ENCODE measurements at regions not wholly inside any gene's neighbourhood (a gene's known extent, or its start where the extent isn't known, plus 50 kb on each side); places are given as distances from the start of the nearest gene placed in this dataset.
"Not testable (repeated sequence)": the region's sequence is repeated elsewhere in the genome, so short reads cannot be mapped to it uniquely, and the experiment has no call there.

DNA sequence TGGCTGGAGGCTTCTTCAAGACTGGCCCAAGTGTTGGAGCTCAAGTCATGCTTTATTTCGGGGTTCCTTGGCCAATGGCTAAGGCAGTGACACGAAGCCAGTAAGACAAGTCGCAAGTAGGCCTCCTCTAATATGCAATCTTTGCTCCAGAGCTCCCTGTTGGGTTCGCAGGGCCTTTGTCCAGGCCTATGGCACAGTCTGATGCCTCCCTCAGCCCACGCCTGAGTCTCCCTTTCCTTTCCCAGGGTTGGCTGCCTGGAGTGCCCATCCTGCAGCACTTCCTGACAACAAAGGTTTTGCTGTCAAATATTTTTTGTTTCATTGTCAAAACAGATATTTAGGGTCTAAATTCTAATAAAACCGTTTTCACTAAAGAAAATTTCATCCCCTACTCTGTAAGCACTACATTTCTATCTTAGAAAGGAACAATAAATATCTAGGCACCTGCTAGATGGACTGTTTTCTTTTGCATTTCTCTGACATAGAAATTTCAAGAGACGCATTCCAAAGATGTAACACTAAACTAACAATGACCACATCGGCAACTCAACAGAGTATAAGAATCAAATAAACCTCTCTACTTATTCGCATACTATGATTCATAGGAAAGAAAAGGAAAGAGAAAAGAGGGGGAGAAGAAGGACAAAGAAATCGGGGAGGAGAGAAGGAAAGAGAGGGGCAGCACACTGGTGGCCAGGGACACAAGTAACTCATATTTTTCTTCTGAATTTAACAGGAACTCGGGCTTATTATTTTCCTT is 393.1 kb upstream of the ATP11B start:
- DNase-seq (ENCODE audit: low spot score): no peak

DNA sequence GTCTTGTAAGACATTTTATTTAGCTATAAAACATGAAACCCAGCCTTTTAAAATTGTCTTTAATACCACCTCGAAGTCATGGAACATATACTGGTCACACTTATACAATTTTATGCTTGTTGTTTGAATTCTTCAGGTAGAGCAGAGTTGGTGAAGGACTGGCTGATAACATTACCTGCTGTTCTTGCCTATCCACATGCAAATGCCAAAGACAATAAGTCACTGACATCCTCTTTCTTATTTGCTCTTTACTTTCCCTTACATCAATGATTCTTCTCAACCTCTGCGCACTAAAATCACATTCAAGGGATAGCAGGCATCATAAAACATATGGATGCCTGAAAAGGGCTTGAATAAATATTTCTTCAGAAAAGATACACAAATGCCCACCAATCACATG is 392.5 kb upstream of the ATP11B start:
- DNase-seq (ENCODE audit: low spot score): no peak

DNA sequence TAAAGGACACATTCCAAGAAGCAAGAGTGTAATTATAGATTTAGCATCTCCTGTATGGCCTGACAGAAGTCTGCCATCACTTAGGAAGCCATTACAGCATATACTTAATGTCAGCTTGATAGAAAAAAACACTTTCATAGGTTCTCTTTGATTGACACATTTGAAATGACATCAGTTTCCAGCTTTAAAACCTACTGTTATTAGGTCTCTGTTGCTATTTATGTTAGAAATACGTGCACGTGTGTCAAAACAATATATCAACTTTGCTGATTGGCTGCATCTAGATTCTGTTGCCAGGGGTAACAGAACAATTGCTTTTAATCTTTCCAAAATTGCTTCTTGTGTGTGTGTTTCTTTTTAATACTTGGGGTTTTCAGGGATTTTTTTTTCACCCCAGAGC is 389.3 kb upstream of the ATP11B start:
- DNase-seq (ENCODE audit: low spot score): no peak

DNA sequence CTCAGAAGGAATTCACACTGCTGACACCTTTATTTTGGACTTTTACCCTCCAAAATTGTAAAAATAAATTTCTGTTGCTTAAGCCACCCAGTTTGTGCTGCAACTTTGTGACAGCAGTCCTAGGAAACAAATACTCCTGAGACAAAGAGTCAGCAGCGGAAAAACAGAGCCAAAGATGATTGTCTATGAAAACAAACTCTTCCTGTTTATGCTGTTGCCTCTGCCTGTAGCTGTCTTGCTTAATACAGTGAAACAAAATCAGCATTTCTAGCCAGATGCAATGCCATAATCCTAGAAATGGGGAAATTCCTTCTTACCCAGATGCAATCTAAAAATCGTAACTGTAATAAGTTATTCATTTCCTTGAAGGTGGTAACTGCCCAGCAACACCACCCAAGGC is 387.5 kb upstream of the ATP11B start:
- DNase-seq (ENCODE audit: low spot score): no peak

DNA sequence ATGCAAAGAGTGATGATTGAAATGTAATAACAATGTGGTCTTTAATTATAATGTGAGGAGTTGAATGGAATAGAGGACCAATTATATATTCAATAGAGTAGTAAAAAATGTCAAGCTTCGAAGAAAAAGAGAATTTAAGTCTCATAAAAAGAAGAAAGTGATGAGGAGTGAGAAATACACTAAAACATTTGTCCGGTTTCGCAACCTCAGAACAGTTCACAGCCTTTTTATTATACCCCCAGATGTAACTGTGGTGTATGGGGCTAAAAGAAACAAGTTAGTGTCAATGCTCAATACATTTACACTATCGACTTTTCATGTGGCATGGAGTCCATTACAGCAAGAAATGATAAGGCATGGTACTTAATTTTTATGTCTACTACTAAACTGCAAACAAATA is 386.5 kb upstream of the ATP11B start:
- DNase-seq (ENCODE audit: low spot score): no peak

DNA sequence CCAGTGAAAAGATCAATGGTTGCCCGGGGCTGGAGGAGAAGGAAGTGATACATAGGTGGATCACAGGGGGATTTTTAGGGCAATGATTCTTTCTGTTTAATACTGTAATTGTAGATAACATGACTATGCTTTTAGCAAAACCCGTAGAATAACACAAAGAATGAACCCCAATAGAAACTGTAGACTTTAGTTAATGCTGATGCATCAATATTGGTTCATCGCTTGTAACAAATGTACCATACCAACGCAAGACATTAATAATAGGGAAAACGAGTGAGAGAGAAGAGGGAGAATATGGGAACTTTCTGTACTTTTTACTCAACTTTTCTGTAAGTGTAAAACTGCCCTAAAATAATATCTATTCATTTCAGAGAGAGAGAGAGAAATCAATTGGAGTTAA is 383.3 kb upstream of the ATP11B start:
- DNase-seq (ENCODE audit: low spot score): no peak

DNA sequence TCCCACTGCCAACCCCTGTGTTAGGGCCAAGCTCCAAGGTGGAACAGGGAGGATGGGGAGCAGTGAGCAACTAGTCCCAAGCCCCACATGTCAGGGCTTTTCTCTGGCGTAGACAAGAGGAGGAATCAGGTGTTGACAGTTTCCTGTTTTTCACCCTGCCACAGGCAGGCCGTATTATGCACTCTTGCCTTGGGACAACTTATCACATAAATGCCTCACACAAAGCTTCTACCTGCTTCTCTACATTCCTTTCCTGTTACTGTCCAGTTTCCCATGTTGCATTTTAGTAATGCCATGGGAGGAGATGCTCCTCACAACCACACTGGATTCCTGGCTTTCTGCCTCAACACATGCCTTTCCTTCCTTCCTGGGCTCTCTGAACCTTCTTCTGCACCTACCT is 381.2 kb upstream of the ATP11B start:
- no peak for DNase-seq (ENCODE audit: low spot score)

DNA sequence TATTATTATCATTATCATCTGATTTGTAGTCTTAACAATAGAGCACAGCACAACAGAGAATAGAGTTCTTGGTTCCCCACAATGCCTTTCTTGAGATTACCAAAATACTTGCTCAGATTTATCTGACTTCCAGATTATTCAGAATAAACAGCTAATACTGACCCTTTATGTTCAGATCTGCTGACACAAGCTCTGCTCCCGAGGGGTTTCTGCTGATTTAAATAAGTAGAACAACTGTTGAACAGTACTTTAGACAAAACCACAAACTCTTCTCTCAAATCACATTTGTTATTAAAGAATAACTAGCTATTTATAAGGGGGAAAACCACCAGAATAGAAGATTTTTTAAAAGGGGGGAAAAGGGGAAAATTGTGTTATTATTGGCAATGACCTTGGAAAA is 380.2 kb upstream of the ATP11B start:
- DNase-seq (ENCODE audit: low spot score): no peak

DNA sequence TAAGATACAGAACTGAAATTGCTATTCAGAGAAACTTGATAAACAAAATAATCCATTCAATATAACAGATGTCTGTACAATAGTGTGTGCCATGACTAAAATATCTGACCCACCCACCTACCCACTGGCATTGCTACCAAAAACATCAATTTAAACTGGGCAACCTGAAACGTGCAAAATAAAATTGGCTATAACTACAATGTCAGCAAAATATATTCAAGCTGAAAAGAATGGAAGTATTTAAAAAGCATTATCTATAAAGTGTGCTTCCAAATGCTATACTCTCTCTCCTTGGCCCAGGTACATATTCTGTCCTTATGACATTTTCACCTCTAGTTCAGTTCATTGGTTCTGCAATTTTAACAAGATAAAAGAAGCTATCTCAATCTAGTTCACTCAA is 379.6 kb upstream of the ATP11B start:
- DNase-seq (ENCODE audit: low spot score): no peak

DNA sequence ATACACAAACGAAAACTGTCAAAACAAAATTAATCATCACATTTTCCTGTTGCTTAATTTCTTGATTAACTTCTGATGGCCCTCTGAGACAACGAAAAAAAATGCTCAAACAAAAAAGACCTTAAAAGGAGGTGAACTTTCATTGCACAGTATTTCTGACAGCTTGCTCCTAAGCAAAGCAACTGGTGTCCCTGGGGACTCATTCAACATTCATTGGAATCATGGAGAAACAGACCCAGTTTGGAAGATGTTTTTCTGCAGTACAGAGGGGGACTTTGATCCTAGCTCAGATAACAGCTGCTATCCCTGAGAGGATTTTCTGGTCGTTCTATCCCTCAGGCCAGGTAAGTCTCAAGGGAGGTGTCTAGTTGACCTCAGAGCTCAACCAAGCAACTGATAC is 378.7 kb upstream of the ATP11B start:
- no peak for DNase-seq (ENCODE audit: low spot score)

DNA sequence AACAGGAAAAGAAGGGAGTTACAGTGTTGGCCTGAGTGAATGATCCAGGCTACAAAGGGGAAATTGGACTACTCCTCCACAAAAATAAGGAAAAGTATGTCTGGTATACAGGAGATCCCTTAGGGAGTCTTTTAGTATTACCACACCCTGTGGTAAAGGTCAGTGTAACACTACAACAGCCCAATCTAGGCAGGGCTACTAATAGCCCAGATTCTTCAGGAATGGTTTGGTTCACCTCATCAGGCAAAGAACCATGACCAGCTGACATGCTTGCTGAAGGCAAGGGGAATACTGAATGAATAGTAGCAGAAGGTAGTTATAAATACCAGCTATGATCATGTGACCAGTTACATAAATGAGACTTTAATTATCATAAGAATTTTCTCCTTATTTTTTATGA is 372.6 kb upstream of the ATP11B start:
- DNase-seq (ENCODE audit: low spot score): no peak

DNA sequence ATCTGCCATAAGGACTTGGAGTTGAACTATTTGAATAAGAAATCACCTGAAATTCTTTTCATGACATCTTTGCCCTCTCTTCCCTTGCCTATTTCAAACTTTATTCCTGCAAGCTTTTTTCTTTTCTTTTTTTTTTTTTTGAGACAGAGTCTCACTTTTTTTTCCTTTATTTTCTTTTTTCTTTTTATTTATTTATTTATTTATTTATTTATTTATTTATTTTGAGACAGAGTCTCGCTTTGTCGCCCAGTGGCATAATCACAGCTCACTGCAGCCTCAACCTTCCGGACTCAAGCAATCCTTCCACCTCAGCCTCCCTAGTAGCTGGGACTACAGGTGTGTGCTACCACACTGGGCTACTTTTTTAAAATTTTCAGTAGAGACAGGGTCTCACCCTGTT is 369.3 kb upstream of the ATP11B start:
- no peak for DNase-seq (ENCODE audit: low spot score)

DNA sequence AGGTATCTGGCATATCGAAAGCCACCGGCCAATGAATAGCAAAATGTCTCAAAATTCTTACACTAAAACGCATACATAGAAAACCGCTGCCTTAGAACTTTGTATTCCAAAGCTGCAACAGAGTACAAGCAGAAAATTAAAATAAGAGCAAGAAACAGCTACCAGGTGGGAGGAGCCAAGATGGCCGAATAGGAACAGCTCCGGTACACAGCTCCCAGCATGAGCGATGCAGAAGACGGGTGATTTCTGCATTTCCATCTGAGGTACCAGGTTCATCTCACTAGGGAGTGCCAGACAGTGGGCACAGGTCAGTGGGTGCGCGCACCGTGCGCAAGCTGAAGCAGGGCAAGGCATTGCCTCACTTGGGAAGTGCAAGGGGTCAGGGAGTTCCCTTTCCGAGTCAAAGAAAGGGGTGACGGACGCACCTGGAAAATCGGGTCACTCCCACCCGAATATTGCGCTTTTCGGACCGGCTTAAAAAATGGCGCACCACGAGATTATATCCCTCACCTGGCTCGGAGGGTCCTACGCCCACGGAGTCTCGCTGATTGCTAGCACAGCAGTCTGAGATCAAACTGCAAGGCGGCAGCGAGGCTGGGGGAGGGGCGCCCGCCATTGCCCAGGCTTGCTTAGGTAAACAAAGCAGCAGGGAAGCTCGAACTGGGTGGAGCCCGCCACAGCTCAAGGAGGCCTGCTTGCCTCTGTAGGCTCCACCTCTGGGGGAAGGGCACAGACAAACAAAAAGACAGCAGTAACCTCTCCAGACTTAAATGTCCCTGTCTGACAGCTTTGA is 367.2 kb upstream of the ATP11B start:
- not testable (repeated sequence) for DNase-seq (ENCODE audit: low spot score)

DNA sequence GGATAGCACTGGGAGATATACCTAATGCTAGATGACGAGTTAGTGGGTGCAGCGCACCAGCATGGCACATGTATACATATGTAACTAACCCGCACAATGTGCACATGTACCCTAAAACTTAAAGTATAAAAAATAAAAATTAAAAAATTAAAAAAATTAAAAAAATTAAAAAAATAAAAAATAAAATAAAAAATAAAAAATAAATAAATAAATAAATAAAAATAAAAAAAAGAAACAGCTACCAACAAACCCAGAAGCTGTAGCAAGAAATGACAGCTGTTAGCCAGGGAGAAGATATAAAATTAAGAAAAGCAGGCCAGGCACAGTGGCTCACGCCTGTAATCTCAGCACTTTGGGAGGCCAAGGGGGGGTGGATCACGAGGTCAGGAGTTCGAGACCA is 361.3 kb upstream of the ATP11B start:
- DNase-seq (ENCODE audit: low spot score): not testable (repeated sequence)

DNA sequence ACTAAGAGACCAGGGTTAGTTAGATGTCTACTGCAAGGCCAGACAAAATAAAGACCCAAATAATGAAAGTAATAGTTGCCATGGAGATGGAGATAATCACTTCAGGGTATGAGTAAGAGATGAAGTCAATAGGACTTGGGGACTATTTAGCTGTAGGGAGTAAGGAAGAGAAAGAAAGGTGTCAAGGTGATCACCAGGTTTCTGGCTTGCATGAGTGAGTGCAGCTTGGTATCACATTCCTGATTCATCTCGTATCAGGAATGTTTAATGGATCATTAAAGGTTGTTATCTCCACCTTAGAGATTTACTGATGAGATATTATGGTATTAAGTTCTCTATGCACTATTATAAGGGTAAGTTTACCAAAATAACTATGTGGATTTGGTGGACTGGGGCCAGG is 357.4 kb upstream of the ATP11B start:
- no peak for DNase-seq (ENCODE audit: low spot score)

DNA sequence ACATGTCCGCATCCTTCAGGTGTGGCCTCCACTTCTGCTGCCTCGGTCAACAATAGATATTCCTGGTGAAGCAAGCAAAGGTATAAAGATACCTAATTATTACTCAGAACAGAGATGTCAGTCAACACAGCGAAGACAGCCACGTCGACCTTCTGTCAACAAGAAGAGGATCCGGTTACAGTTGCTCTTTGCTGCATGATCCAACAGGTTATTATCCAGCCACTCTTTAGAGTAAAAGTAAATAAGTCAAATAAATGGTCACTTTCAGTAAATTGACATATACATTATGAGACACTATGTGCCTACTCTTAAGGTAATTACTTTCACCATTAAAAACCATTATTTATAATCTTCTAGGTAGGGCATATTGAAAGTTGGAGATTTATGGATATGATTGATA is 356.8 kb upstream of the ATP11B start:
- DNase-seq (ENCODE audit: low spot score): no peak

DNA sequence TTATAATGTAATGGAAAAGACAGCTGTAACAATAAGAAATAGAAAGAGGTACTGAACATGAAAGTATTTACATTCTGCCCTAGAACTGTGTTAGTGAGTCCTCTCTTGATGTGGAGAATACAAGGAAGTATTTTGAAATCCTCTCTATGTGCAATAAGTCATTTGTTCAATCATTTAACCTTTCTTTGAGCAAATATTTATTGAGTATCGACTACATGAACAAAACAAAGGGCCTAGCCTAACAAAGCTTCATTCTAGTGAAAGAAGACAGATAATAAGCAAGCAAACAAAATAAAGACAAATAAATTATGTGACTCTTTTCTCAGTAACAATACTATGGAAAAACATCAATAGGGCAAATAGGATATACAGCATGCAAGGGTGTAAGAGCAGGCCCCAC is 354.9 kb upstream of the ATP11B start:
- DNase-seq (ENCODE audit: low spot score): no peak

DNA sequence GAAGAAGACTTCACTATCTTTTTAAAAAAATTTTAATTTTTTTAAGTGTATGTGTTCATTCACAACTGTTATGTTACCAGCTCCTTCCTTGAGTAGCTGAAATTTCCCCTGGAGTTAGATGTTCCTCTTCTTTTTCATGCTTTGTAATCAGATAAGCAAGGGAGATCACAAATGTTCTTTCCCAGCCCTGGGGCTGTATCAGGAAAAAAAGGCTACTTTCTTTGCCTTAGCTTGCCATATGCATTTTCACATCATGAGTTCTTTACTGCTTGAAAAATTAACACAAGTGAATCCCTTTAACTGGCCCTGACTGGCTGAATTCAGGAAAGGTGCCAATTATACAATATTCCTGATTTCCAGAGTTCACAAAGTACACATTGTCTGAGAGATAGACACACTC is 353.2 kb upstream of the ATP11B start:
- no peak for DNase-seq (ENCODE audit: low spot score)

DNA sequence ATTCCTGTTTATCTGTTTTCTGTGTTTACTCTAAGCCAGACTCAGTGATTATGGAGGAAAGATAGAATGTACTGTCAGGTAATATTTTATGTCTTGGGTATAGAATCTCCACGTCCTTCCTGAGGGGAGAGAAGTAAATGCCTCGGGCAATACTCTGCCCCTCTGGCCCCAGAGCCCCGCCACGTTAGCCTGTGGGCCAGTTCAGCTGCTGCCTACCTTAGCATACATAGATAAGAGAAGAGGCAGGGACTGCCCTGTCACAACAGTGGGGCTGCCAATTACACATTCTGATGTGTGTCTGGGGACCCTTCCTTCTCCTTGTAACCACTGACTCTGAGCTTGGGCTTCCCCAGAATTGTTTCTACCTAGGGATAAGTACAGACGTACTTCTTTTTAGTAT is 347.7 kb upstream of the ATP11B start:
- DNase-seq (ENCODE audit: low spot score): no peak

DNA sequence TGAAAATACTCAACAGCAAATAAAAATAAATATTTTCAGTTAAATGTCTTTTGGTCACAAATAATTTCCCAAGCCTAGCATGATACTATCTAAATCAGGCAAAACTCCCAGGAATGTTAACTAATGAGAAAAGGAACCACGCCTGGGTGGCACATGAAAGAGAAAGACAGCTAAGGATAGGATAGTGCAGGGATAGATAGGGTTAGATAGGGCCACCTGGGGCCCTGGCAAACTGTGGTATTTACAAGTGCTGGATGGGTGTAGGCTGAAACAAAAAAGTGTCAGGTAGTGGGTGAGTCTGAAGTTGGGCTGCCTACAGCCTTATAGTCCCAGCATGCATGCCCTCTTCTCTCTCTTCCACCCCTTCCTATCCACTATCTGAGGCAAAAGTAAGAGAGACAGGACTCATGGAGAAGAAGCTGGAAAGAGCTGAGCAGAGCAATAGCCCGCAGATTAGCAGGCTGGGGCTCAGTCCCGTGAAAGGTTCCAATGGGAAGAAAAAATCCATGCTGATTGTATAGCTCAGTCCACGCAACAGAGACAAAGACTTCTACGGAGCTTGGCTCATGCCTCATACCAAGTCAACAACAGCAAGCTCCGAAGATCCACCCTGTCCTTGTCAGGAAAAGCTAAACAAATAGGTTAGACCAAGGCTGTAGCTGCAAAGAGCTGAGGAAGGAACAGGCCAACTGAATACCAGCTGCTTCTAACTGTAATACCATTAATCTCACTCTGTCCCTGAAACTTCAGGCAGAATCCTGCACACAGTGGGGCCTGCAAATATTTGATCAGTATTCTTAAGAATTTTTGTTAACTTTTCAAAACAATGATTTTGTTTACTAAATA is 342.1 kb upstream of the ATP11B start:
- DNase-seq (ENCODE audit: low spot score): no peak

DNA sequence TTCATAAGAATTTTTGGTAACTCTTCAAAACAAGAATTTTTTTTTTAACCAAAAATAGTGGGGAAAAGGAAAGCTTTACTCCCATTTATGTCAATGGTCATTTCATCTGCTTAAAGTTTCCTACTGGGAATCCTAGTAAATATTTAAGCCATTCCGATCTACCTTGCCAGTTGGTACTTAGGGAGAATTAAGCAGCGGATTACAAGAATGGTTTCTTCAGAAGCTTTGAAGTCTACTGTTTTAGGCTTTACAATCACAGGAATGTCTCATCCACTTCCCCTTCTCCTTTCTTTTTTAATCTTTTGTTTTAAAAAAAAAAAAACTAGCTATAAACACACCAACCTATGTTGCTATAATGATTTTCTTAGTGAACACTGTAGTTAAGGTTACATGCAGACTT is 341.4 kb upstream of the ATP11B start:
- DNase-seq (ENCODE audit: low spot score): no peak

DNA sequence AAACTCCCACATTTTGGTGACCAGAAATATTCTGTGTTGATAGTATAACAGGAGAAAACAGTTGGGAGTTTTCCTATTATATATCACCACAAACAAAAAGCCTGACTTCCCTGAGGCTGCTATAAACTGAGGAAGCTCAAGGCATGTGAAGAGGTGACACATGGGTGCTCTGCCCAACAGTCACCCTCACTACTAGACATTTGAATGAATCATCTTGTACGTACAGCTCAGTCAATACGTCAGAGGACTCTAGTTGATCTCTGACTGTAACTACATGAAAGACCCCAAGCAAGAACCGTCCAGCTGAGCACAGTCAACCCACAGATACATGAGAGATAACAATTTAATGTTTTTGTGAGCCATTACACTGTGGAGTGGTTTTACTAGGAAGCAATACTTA is 338.3 kb upstream of the ATP11B start:
- no peak for DNase-seq (ENCODE audit: low spot score)

DNA sequence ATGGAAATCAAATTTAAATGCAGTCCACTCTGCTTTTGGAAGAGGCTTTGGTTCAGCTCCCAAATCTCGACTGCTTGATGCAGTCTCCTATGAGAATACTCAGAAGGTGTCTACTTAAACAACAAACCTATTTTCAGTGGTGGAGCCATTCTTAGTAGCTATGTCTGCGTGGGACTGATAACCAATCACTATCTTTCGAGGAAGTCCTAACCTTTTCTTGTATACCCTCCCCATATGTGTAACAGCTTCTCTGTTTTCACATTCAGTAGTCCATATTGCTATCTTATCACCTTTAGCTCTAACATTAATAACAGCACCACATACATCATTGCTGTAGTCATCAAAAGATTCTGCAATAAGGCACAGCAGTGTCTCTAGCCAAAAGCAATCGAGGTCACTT is 333.0 kb upstream of the ATP11B start:
- no peak for DNase-seq (ENCODE audit: low spot score)

All from globus pallidus (tissue), 1 donor.